ENCODE measurements at regions not wholly inside any gene's neighbourhood (a gene's known extent, or its start where the extent isn't known, plus 50 kb on each side); places are given as distances from the start of the nearest gene placed in this dataset.
"Not testable (repeated sequence)": the region's sequence is repeated elsewhere in the genome, so short reads cannot be mapped to it uniquely, and the experiment has no call there.

- WGBS, 5 donors, result 43 to 53% (median 49%) methylated on average over 3 of the region's 3 CpGs
- Histone ChIP-seq H3K27me3 (peaks cover 0 to 8% (median 0%) of the 10 kb centered on the region in 3 donors), H3K36me3 (no peaks in the 10 kb centered on the region), H3K4me3 (no peak overlapping the region), H3K4me1 (no peaks in the 10 kb centered on the region), H3K9me3 (no peaks in the 10 kb centered on the region), H3K27ac (no peak overlapping the region)
- TF ChIP-seq POLR2AphosphoS5 (IDR thresholded peaks at IDR 0.05), result no peak
- TF ChIP-seq, protein P1, sequence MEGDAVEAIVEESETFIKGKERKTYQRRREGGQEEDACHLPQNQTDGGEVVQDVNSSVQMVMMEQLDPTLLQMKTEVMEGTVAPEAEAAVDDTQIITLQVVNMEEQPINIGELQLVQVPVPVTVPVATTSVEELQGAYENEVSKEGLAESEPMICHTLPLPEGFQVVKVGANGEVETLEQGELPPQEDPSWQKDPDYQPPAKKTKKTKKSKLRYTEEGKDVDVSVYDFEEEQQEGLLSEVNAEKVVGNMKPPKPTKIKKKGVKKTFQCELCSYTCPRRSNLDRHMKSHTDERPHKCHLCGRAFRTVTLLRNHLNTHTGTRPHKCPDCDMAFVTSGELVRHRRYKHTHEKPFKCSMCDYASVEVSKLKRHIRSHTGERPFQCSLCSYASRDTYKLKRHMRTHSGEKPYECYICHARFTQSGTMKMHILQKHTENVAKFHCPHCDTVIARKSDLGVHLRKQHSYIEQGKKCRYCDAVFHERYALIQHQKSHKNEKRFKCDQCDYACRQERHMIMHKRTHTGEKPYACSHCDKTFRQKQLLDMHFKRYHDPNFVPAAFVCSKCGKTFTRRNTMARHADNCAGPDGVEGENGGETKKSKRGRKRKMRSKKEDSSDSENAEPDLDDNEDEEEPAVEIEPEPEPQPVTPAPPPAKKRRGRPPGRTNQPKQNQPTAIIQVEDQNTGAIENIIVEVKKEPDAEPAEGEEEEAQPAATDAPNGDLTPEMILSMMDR (IDR thresholded peaks at IDR 0.05), result no peak
- no peak for TF ChIP-seq EP300 (IDR thresholded peaks at IDR 0.05)
- TF ChIP-seq POLR2A (IDR thresholded peaks at IDR 0.05), result no peak
- intact Hi-C loops (cut with DNase I; ENCODE audit: low total_unique reads), result no loop called here
- no peak for DNase-seq
Observed at GRCh38 chr1:198416296-198416695, 124.2 kb downstream of the ATP6V1G3 start.

GRCh38 chr1:198411240-198411639 lies 129.2 kb downstream of the ATP6V1G3 start:
- TF ChIP-seq POLR2AphosphoS5 (IDR thresholded peaks at IDR 0.05), result no peak
- TF ChIP-seq EP300 (IDR thresholded peaks at IDR 0.05), result no peak
- TF ChIP-seq, protein P1 (IDR thresholded peaks at IDR 0.05), result no peak
- no peak for TF ChIP-seq POLR2A (IDR thresholded peaks at IDR 0.05)
- no peak overlapping the region for H3K4me3 ChIP-seq
- peaks cover 0 to 3% (median 0%) of the 10 kb centered on the region in 3 donors for H3K27me3 ChIP-seq
- no peaks in the 10 kb centered on the region for H3K4me1 ChIP-seq
- H3K9me3 ChIP-seq, result no peaks in the 10 kb centered on the region
- DNase-seq, result no peak
- no peaks in the 10 kb centered on the region for H3K36me3 ChIP-seq
- H3K27ac ChIP-seq, result no peak overlapping the region
- intact Hi-C loops (cut with DNase I; ENCODE audit: low total_unique reads), result no loop called here

- H3K4me1 ChIP-seq, result no peaks in the 10 kb centered on the region
- intact Hi-C loops (cut with DNase I; ENCODE audit: low total_unique reads), result no loop called here
- H3K36me3 ChIP-seq, result no peaks in the 10 kb centered on the region
- TF ChIP-seq POLR2A (IDR thresholded peaks at IDR 0.05) (no peak), EP300 (IDR thresholded peaks at IDR 0.05) (no peak), POLR2AphosphoS5 (IDR thresholded peaks at IDR 0.05) (no peak)
- TF ChIP-seq, protein P1 (IDR thresholded peaks at IDR 0.05), result no peak
- H3K9me3 ChIP-seq, result no peaks in the 10 kb centered on the region
- DNase-seq, result no peak
- H3K27ac ChIP-seq, result no peak overlapping the region
- H3K27me3 ChIP-seq, result no peaks in the 10 kb centered on the region
- no peak overlapping the region for H3K4me3 ChIP-seq
- 85 to 92% (median 91%) methylated on average over 2 of the region's 2 CpGs for WGBS, 5 donors
Observed at GRCh38 chr1:198408716-198409115, 131.8 kb downstream of the ATP6V1G3 start.

GRCh38 chr1:198404632-198405031 lies 135.8 kb downstream of the ATP6V1G3 start:
- WGBS, 5 donors, result 86 to 91% (median 87%) methylated on average over 8 of the region's 8 CpGs
- H3K27me3 ChIP-seq; intact Hi-C loops (cut with DNase I; ENCODE audit: low total_unique reads): not testable (repeated sequence)

DNA sequence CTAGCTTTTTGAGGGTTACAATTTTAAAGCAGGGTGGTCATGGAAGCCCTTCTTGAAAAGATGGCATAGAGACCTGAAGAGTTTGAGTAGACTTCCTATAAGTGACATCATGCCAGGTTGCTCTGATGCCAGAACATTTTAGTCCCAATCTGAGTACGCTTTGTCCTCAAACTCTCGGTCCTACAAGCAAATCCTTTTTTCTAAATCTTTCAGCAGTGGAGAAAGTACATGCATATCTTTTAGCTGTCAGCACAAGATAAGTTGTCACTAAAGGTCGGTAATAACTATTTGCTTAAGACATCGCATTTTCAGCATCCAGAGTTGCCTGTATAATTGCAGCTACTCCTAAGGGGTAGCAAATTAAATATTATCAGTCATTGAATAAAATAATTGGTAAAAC lies 140.4 kb downstream of the ATP6V1G3 start:
- no peaks in the 10 kb centered on the region for H3K36me3 ChIP-seq
- H3K4me1 ChIP-seq, result no peaks in the 10 kb centered on the region
- WGBS, 5 donors, result 34 to 59% (median 41%) methylated on average over 4 of the region's 4 CpGs
- TF ChIP-seq, protein P1 (IDR thresholded peaks at IDR 0.05), result no peak
- no peak for TF ChIP-seq POLR2AphosphoS5 (IDR thresholded peaks at IDR 0.05)
- TF ChIP-seq POLR2A (IDR thresholded peaks at IDR 0.05), result no peak
- TF ChIP-seq EP300 (IDR thresholded peaks at IDR 0.05), result no peak
- DNase-seq, result no peak
- H3K4me3 ChIP-seq, result no peak overlapping the region
- no peak overlapping the region for H3K27ac ChIP-seq
- intact Hi-C loops (cut with DNase I; ENCODE audit: low total_unique reads), result no loop called here
- H3K27me3 ChIP-seq, result peaks cover 0 to 4% (median 0%) of the 10 kb centered on the region in 3 donors
- no peaks in the 10 kb centered on the region for H3K9me3 ChIP-seq

More at GRCh38 chr1:198404632-198405031, 135.8 kb downstream of the ATP6V1G3 start:
- H3K9me3 ChIP-seq, H3K4me1 ChIP-seq, H3K27ac ChIP-seq, H3K4me3 ChIP-seq, DNase-seq, H3K36me3 ChIP-seq: not testable (repeated sequence)
